Uterus (tissue), 3 donors: ENCODE measurements at regions not wholly inside any gene's neighbourhood (a gene's known extent, or its start where the extent isn't known, plus 50 kb on each side); places are given as distances from the start of the nearest gene placed in this dataset.
"Not testable (repeated sequence)": the region's sequence is repeated elsewhere in the genome, so short reads cannot be mapped to it uniquely, and the experiment has no call there.

Source experiments
- DNase-seq, 2 donors: peaks; one replicate each; pipeline ENCODE4 v3.0.0-alpha.2; 2019 to 2020
- H3K27ac ChIP-seq, 2 donors: fragments of 200-600 bp; sonication (generic); 1 replicate in 1 of 2; 2 replicates in 1 of 2; pipeline ENCODE4 v1.5.1; 2016 to 2018
- H3K27me3 ChIP-seq, 2 donors: fragments of 200-600 bp; sonication (generic); one replicate each; pipeline ENCODE4 v1.5.1; 2018 to 2019; ENCODE audit warnings: control low read depth in 1 of 2
- H3K36me3 ChIP-seq, 2 donors: fragments of 200-600 bp; sonication (generic); one replicate each; pipeline ENCODE4 v1.5.1; 2019; ENCODE audit warnings: control low read depth in 1 of 2
- H3K4me1 ChIP-seq, 2 donors: fragments of 200-600 bp; sonication (generic); one replicate each; pipeline ENCODE4 v1.5.1; 2018 to 2019; ENCODE audit warnings: control low read depth in 1 of 2
- H3K4me3 ChIP-seq, 2 donors: fragments of 200-600 bp; sonication (generic); 1 replicate in 1 of 2; 2 replicates in 1 of 2; pipeline ENCODE4 v1.5.1; 2018 to 2019; ENCODE audit warnings: mild to moderate bottlenecking in 1 of 2
- H3K9me3 ChIP-seq, 2 donors: fragments of 200-600 bp; sonication (generic); one replicate each; pipeline ENCODE4 v1.5.1; 2019; ENCODE audit warnings: control low read depth in 1 of 2
- POLR2A ChIP-seq, 2 donors: fragments of 450-650 bp; IDR thresholded peaks; one replicate each; pipeline ENCODE4 v1.6.1; 2016; ENCODE audit warnings: antibody characterized with exemption in 2 of 2, mild to moderate bottlenecking in 1 of 2, moderate library complexity in 1 of 2
- intact Hi-C: fragments of 100-400 bp; cut with DNase I; formaldehyde crosslinking; loops from one replicate; pipeline ENCODE4 v1.15.1; 2023; ENCODE audit warnings: low total_unique reads
- TF ChIP-seq, protein P1 (sequence below), 4 experiments: fragments of 200-600 bp in 2 of 4; fragments of 450-650 bp in 2 of 4; sonication (generic) in 2 of 4; IDR thresholded peaks; one replicate each; pipeline ENCODE4 v1.5.1; 2016 to 2019; ENCODE audit warnings: antibody characterized with exemption in 4 of 4, mild to moderate bottlenecking in 2 of 4, moderate library complexity in 1 of 4
- donor health status: DM: yes; HTN: yes; CAD: no.

DNA sequence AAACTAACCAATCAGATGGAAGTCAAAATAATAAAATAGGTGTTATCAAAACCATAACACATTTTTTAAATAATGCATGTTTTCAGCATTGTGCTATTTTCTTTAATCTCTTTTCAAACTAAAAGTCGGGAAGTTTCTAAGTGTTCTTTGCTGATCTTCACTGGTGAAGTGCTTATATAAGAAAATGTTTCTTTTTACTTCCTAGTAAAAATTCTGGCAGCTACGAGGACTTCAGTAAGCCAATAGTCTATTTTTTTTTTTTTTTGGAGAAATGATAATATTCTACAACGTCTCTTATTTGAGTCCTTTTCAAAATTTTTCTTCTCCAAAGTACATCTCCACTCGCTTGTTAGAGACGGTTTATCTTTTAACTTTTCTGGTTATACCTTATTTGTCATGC, 448.0 kb downstream of the SLC6A15 start:
- no peak for DNase-seq
- intact Hi-C loops: no loop called here
- H3K4me1 ChIP-seq: no peaks in the 10 kb centered on the region
- H3K36me3 ChIP-seq: no peaks in the 10 kb centered on the region
- H3K27me3 ChIP-seq: no peaks in the 10 kb centered on the region
- H3K27ac ChIP-seq: no peak overlapping the region
- TF ChIP-seq POLR2A (IDR thresholded peaks at IDR 0.05): no peak
- TF ChIP-seq, protein P1, sequence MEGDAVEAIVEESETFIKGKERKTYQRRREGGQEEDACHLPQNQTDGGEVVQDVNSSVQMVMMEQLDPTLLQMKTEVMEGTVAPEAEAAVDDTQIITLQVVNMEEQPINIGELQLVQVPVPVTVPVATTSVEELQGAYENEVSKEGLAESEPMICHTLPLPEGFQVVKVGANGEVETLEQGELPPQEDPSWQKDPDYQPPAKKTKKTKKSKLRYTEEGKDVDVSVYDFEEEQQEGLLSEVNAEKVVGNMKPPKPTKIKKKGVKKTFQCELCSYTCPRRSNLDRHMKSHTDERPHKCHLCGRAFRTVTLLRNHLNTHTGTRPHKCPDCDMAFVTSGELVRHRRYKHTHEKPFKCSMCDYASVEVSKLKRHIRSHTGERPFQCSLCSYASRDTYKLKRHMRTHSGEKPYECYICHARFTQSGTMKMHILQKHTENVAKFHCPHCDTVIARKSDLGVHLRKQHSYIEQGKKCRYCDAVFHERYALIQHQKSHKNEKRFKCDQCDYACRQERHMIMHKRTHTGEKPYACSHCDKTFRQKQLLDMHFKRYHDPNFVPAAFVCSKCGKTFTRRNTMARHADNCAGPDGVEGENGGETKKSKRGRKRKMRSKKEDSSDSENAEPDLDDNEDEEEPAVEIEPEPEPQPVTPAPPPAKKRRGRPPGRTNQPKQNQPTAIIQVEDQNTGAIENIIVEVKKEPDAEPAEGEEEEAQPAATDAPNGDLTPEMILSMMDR (IDR thresholded peaks at IDR 0.05): no peak
- no peaks in the 10 kb centered on the region for H3K9me3 ChIP-seq
- H3K4me3 ChIP-seq: no peak overlapping the region

DNA sequence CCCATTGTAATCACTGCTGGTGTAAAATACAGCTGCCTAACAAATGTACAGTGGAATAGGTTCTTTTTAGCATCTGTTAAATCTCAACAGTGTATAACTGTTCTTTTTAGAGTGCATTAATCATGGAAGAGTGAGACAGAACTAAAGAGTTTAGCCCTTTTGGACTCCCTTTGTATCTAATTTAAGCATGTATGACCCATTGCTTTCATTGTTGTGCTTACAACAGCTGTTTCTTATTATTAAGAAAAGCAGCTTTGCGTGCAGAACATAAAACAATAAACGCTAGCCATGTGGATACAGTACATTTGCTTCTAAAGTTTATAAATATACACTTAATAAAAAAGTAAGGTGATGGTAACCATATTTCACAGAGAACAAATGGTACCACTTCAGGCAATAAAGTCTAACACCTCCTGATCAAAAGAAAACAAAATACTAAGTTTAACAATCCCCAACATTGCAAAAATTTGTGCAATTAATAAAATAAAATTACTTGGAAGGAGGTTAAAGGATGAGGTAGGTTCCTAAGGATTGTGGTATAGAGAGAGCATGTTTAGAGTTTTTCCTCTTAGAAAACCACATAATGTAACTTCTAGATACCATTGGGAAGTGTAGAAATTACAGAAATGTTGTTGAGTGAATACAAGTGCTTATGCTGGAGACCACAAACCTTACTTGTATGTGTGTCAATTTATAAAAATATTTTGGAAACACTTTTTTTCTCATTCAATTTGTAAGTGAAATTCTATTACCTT, 448.7 kb downstream of the SLC6A15 start:
- Histone ChIP-seq H3K36me3 (no peaks in the 10 kb centered on the region), H3K27me3 (no peaks in the 10 kb centered on the region), H3K9me3 (no peaks in the 10 kb centered on the region), H3K4me3 (no peak overlapping the region), H3K4me1 (no peaks in the 10 kb centered on the region), H3K27ac (no peak overlapping the region)
- no peak for DNase-seq
- intact Hi-C loops: no loop called here
- TF ChIP-seq POLR2A (IDR thresholded peaks at IDR 0.05): no peak
- TF ChIP-seq, protein P1 (IDR thresholded peaks at IDR 0.05): no peak

DNA sequence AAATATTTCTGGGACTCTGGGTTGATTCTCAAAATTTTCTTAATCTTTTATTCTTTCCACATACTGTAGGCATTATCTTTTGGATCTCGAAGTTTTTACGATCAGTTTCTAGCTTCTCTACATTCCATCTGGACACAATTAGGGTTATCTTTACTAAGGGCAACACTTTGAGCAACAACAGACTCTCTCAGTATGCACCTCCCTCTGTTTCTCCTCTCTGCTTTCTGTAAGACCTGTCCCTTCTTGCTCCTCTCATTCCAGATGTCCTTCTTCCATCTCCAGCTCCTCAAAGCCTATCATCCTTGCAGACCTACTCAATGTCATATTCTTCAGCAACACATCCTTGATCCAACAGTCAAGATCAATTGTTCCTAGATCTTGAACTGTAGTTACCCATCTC, 457.0 kb downstream of the SLC6A15 start:
- intact Hi-C loops: no loop called here
- Histone ChIP-seq H3K9me3 (no peaks in the 10 kb centered on the region), H3K36me3 (no peaks in the 10 kb centered on the region), H3K27ac (no peak overlapping the region), H3K4me1 (no peaks in the 10 kb centered on the region), H3K27me3 (no peaks in the 10 kb centered on the region), H3K4me3 (no peak overlapping the region)
- DNase-seq: no peak
- TF ChIP-seq, protein P1 (IDR thresholded peaks at IDR 0.05): no peak
- TF ChIP-seq POLR2A (IDR thresholded peaks at IDR 0.05): no peak

DNA sequence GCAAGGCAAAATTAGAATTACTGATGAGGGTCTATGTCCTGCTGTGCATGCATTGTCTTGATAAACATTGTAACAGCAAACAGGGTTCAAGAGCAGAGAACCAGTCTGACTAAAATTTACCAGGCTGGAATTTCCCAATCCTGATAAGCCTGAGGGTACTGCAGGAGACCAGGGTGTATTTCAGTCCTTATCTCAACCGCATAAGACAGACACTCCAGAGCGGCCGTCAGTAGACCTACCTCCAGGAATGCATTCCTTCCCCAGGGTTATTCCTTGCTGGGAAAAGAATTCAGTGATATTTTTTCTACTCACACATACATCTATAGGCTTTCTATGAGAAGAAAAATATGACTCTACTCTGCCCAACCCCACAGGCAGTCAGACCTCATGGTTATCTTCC, 466.1 kb downstream of the SLC6A15 start:
- H3K36me3 ChIP-seq, H3K4me3 ChIP-seq, H3K27me3 ChIP-seq, H3K9me3 ChIP-seq, DNase-seq, intact Hi-C loops, H3K4me1 ChIP-seq, H3K27ac ChIP-seq: not testable (repeated sequence)

DNA sequence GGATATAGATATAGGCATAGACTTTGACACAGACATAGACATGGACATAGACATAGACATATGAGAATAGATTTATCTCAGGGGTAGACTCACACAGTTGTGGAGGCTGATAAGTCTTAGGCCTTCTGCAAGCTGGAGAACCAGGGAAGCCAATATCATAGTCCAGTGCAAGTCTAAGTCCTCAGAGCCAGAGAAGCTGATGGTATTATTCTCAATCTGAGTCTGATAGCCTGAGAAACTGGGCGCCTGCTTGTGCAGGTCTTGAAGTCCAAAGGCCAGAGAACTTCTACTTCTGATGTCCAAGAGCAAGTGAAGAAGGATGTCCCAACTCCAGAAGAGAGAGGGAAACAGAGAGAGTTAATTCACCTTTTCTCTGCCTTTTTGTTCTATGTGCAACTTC, 476.5 kb downstream of the SLC6A15 start:
- Histone ChIP-seq H3K4me3 (no peak overlapping the region), H3K27me3 (no peaks in the 10 kb centered on the region), H3K27ac (no peak overlapping the region), H3K9me3 (no peaks in the 10 kb centered on the region), H3K36me3 (no peaks in the 10 kb centered on the region), H3K4me1 (no peaks in the 10 kb centered on the region)
- DNase-seq: no peak
- TF ChIP-seq, protein P1 (IDR thresholded peaks at IDR 0.05): no peak
- TF ChIP-seq POLR2A (IDR thresholded peaks at IDR 0.05): no peak
- intact Hi-C loops: no loop called here

DNA sequence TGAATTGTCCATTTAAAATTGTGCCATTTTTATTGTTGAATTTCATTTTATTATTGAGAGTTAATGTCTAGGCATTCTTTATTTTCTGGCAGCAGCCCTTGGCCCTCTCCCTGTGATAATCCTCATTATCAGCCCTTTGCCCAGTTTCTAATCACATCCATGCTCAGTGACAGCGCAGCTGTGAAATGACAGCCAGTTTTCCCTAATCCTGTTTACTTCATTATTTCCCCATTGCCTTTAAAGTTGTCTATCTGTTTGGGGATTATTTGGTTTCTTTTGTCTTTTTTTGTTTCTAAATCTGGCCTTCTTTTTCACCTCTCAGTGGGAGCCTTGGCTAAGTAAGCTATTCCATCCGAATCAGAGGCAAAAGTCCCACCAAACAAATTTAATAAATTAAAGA, 476.9 kb downstream of the SLC6A15 start:
- no peaks in the 10 kb centered on the region for H3K9me3 ChIP-seq
- TF ChIP-seq, protein P1 (IDR thresholded peaks at IDR 0.05): no peak
- TF ChIP-seq POLR2A (IDR thresholded peaks at IDR 0.05): no peak
- no peaks in the 10 kb centered on the region for H3K4me1 ChIP-seq
- no peaks in the 10 kb centered on the region for H3K36me3 ChIP-seq
- no peak overlapping the region for H3K27ac ChIP-seq
- intact Hi-C loops: no loop called here
- H3K27me3 ChIP-seq: no peaks in the 10 kb centered on the region
- H3K4me3 ChIP-seq: no peak overlapping the region
- DNase-seq: no peak
